H9 (cell line): ENCODE measurements at regions not wholly inside any gene's neighbourhood (a gene's known extent, or its start where the extent isn't known, plus 50 kb on each side); places are given as distances from the start of the nearest gene placed in this dataset.

Source experiments
- DNase-seq: peaks from one replicate; pipeline ENCODE4 v3.0.0-alpha.2; 2017
- H2AFZ ChIP-seq: one replicate; pipeline ENCODE4 v1.6.1; 2013; ENCODE audit warnings: mild to moderate bottlenecking, low read length, control low read depth, moderate library complexity
- H2AK5ac ChIP-seq: 2 replicates; pipeline ENCODE4 v1.6.1; 2013; ENCODE audit warnings: low read length, control low read depth, mixed read lengths; ENCODE audit not compliant: insufficient read length
- H2BK120ac ChIP-seq: one replicate; pipeline ENCODE4 v1.6.1; 2013; ENCODE audit warnings: low read depth, mild to moderate bottlenecking, low read length, control low read depth, inconsistent platforms; ENCODE audit not compliant: poor library complexity, severe bottlenecking
- H2BK12ac ChIP-seq: 2 replicates; pipeline ENCODE4 v1.6.1; 2013; ENCODE audit warnings: low read length, control low read depth, mixed read lengths, low read depth; ENCODE audit not compliant: insufficient read length
- H2BK15ac ChIP-seq: 2 replicates; pipeline ENCODE4 v1.6.1; 2013; ENCODE audit warnings: low read depth, low read length, control low read depth
- H2BK20ac ChIP-seq: one replicate; pipeline ENCODE4 v1.6.1; 2013; ENCODE audit warnings: low read depth, mild to moderate bottlenecking, low read length, control low read depth, inconsistent platforms; ENCODE audit not compliant: poor library complexity, severe bottlenecking
- H2BK5ac ChIP-seq: 2 replicates; pipeline ENCODE4 v1.6.1; 2013; ENCODE audit warnings: low read length, control low read depth, mixed read lengths; ENCODE audit not compliant: insufficient read length
- H3K14ac ChIP-seq: 2 replicates; pipeline ENCODE4 v1.6.1; 2013; ENCODE audit warnings: low read length, control low read depth; ENCODE audit not compliant: insufficient read depth
- H3K18ac ChIP-seq: 2 replicates; pipeline ENCODE4 v1.6.1; 2013; ENCODE audit warnings: low read depth, mild to moderate bottlenecking, mixed read lengths, low read length, control low read depth; ENCODE audit not compliant: insufficient read length
- H3K23ac ChIP-seq: 2 replicates; pipeline ENCODE4 v1.6.1; 2013; ENCODE audit warnings: low read length, control low read depth, mixed read lengths, low read depth; ENCODE audit not compliant: insufficient read length
- H3K23me2 ChIP-seq: 2 replicates; pipeline ENCODE4 v1.6.1; 2013; ENCODE audit warnings: low read depth, mild to moderate bottlenecking, mixed read lengths, low read length, control low read depth; ENCODE audit not compliant: insufficient read length, poor library complexity, severe bottlenecking
- H3K27ac ChIP-seq: 2 replicates; pipeline ENCODE4 v1.5.1; 2013; ENCODE audit warnings: low read length, control low read depth, mixed read lengths, low read depth; ENCODE audit not compliant: insufficient read length
- H3K27me3 ChIP-seq: 2 replicates; pipeline ENCODE4 v1.6.1; 2013; ENCODE audit warnings: low read length, control low read depth, inconsistent platforms; ENCODE audit not compliant: insufficient read depth
- H3K4ac ChIP-seq: 2 replicates; pipeline ENCODE4 v1.6.1; 2013; ENCODE audit warnings: low read depth, mild to moderate bottlenecking, control low read depth, inconsistent platforms, low read length, moderate library complexity
- H3K4me1 ChIP-seq: 2 replicates; pipeline ENCODE4 v1.6.1; 2013; ENCODE audit warnings: low read length, control low read depth, inconsistent platforms; ENCODE audit not compliant: insufficient read depth
- H3K4me2 ChIP-seq: 2 replicates; pipeline ENCODE4 v1.6.1; 2013; ENCODE audit warnings: low read length, control low read depth, mixed read lengths; ENCODE audit not compliant: insufficient read length, insufficient read depth
- H3K56ac ChIP-seq: 2 replicates; pipeline ENCODE4 v1.6.1; 2013; ENCODE audit warnings: low read depth, mild to moderate bottlenecking, mixed read lengths, low read length, control low read depth; ENCODE audit not compliant: insufficient read length
- H3K79me1 ChIP-seq: 2 replicates; pipeline ENCODE4 v1.6.1; 2013; ENCODE audit warnings: low read depth, mild to moderate bottlenecking, moderate library complexity, low read length, control low read depth, inconsistent platforms; ENCODE audit not compliant: insufficient read depth, poor library complexity, severe bottlenecking
- H3K79me2 ChIP-seq: 2 replicates; pipeline ENCODE4 v1.6.1; 2013; ENCODE audit warnings: low read length, control low read depth, inconsistent platforms; ENCODE audit not compliant: insufficient read depth
- H3K9ac ChIP-seq: 2 replicates; pipeline ENCODE4 v1.6.1; 2013; ENCODE audit warnings: low read length, control low read depth, mixed read lengths; ENCODE audit not compliant: insufficient read length; ENCODE audit errors: extremely low read depth
- H3K9me3 ChIP-seq: one replicate; pipeline ENCODE4 v1.6.1; 2013; ENCODE audit warnings: low read depth, low read length, inconsistent platforms; ENCODE audit not compliant: control insufficient read depth
- H3T11ph ChIP-seq: one replicate; pipeline ENCODE4 v1.6.1; 2013; ENCODE audit warnings: mild to moderate bottlenecking, low read length, control low read depth, inconsistent platforms
- H4K20me1 ChIP-seq: one replicate; pipeline ENCODE4 v1.6.1; 2013; ENCODE audit not compliant: control insufficient read depth, insufficient read length, insufficient read depth
- H4K5ac ChIP-seq: 2 replicates; pipeline ENCODE4 v1.6.1; 2013; ENCODE audit warnings: low read depth, mild to moderate bottlenecking, mixed read lengths, low read length, control low read depth; ENCODE audit not compliant: insufficient read length
- H4K8ac ChIP-seq: replicated peaks from 2 replicates; pipeline ENCODE4 v1.6.1; 2013; ENCODE audit warnings: low read length, control low read depth, mixed read lengths, low read depth; ENCODE audit not compliant: insufficient read length
- H4K91ac ChIP-seq: 2 replicates; pipeline ENCODE4 v1.6.1; 2013; ENCODE audit warnings: low read depth, mild to moderate bottlenecking, moderate library complexity, mixed read lengths, low read length, control low read depth; ENCODE audit not compliant: insufficient read length
- H3K27ac Mint-ChIP-seq, 3 experiments: 2 replicates in 2 of 3; 3 replicates in 1 of 3; pipeline ENCODE4 v1.8.0; 2020 to 2021; ENCODE audit warnings: mixed read lengths in 3 of 3, mild to moderate bottlenecking in 1 of 3, moderate library complexity in 1 of 3
- H3K27me3 Mint-ChIP-seq: 2 replicates; pipeline ENCODE4 v1.8.0; 2021; ENCODE audit warnings: low read depth, mild to moderate bottlenecking, moderate library complexity, mixed read lengths
- H3K36me3 Mint-ChIP-seq, 3 experiments: 2 replicates in 2 of 3; 3 replicates in 1 of 3; pipeline ENCODE4 v1.8.0; 2020 to 2021; ENCODE audit warnings: low read depth in 3 of 3, mixed read lengths in 3 of 3; ENCODE audit not compliant: insufficient read depth in 1 of 3
- H3K4me1 Mint-ChIP-seq, 2 experiments: 2 replicates each; pipeline ENCODE4 v1.8.0; 2020; ENCODE audit warnings: mixed read lengths in 2 of 2
- H3K4me3 Mint-ChIP-seq, 2 experiments: 2 replicates in 1 of 2; 3 replicates in 1 of 2; pipeline ENCODE4 v1.8.0; 2020 to 2021; ENCODE audit warnings: mild to moderate bottlenecking in 2 of 2, mixed read lengths in 2 of 2, moderate library complexity in 1 of 2
- H3K9me3 Mint-ChIP-seq, 2 experiments: 2 replicates in 1 of 2; 3 replicates in 1 of 2; pipeline ENCODE4 v1.8.0; 2020; ENCODE audit warnings: mild to moderate bottlenecking in 2 of 2, mixed read lengths in 2 of 2, moderate library complexity in 1 of 2
- WGBS: extraction: QIAGEN DNeasy Blood & Tissue Kit; methylation state at CpG from one replicate; pipeline ENCODE4 v1.1.7; 2013; ENCODE audit warnings: missing lambda C conversion rate, low lambda C conversion rate, mixed read lengths; ENCODE audit not compliant: insufficient read length; ENCODE audit errors: extremely low coverage; 5-methylcytosine and 5-hydroxymethylcytosine counted together
- TF ChIP-seq, protein P1 (sequence below): fragments of 200-600 bp; sonication (generic); conservative IDR thresholded peaks from 3 replicates; pipeline ENCODE4 v1.8.0; 2021; ENCODE audit warnings: antibody characterized with exemption, mild to moderate bottlenecking

DNA sequence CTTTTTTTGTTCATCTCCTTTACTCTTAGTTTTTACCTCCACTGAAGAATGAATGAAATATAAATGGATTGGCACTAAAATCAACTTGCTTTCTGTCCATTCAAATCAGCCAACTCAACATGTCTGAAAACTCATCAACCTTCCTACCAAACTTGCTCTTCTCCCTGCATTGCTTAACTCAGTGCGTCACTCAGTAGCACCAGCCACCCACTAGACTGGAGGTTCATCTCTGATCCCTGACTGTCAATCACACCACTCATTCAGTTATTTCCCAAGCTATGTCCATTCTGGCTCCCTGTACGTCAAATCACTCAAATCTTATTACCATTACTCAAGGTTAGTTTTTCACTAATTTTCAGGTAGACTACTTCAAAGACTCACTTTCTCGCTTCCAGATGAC lies 75.2 kb upstream of the RBMS1 start:
- Histone ChIP-seq H2BK12ac (no peak overlapping the region), H3K27me3 (no peaks in the 10 kb centered on the region), H2BK20ac (no peak overlapping the region), H3K4me1 (no peaks in the 10 kb centered on the region), H2AK5ac (no peak overlapping the region), H4K5ac (no peak overlapping the region), H3K79me2 (no peaks in the 10 kb centered on the region), H3K4me2 (no peak overlapping the region), H2BK15ac (no peak overlapping the region), H3K56ac (no peak overlapping the region), H4K20me1 (no peaks in the 10 kb centered on the region), H3K9me3 (peaks cover 6% of the 10 kb centered on the region), H3K9ac (no peak overlapping the region), H4K91ac (no peak overlapping the region), H3K14ac (no peak overlapping the region), H2AFZ (no peak overlapping the region), H2BK120ac (no peak overlapping the region), H2BK5ac (no peak overlapping the region), H4K8ac (no peak overlapping the region), H3K4ac (no peak overlapping the region), H3K18ac (no peak overlapping the region), H3K79me1 (no peaks in the 10 kb centered on the region), H3T11ph (no peak overlapping the region), H3K27ac (no peak overlapping the region), H3K23me2 (no peaks in the 10 kb centered on the region), H3K23ac (no peak overlapping the region)
- H3K27ac Mint-ChIP-seq = no peak overlapping the region
- H3K4me3 Mint-ChIP-seq = no peak overlapping the region
- peaks cover 7 to 8% of the 10 kb centered on the region in 2 experiments; a peak in 4 of 5 replicates for H3K9me3 Mint-ChIP-seq
- H3K4me1 Mint-ChIP-seq = peaks cover 2 to 3% of the 10 kb centered on the region in 2 experiments; a peak in 1 of 4 replicates
- no peaks in the 10 kb centered on the region; the same call in 1 of the 2 replicates for H3K27me3 Mint-ChIP-seq
- no CpG with 5 or more reads among the region's 3 CpGs for WGBS
- peaks cover 2 to 14% (median 7%) of the 10 kb centered on the region in 3 experiments; a peak in 6 of 7 replicates for H3K36me3 Mint-ChIP-seq
- TF ChIP-seq, protein P1, sequence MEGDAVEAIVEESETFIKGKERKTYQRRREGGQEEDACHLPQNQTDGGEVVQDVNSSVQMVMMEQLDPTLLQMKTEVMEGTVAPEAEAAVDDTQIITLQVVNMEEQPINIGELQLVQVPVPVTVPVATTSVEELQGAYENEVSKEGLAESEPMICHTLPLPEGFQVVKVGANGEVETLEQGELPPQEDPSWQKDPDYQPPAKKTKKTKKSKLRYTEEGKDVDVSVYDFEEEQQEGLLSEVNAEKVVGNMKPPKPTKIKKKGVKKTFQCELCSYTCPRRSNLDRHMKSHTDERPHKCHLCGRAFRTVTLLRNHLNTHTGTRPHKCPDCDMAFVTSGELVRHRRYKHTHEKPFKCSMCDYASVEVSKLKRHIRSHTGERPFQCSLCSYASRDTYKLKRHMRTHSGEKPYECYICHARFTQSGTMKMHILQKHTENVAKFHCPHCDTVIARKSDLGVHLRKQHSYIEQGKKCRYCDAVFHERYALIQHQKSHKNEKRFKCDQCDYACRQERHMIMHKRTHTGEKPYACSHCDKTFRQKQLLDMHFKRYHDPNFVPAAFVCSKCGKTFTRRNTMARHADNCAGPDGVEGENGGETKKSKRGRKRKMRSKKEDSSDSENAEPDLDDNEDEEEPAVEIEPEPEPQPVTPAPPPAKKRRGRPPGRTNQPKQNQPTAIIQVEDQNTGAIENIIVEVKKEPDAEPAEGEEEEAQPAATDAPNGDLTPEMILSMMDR = no peak
- no peak for DNase-seq
